Erythroblast (primary cell): ENCODE measurements at regions not wholly inside any gene's neighbourhood (a gene's known extent, or its start where the extent isn't known, plus 50 kb on each side); places are given as distances from the start of the nearest gene placed in this dataset.

Experiments used
- GATA1 ChIP-seq: IDR thresholded peaks from 2 replicates; pipeline ENCODE4 v1.6.1; 2011; ENCODE audit warnings: low read depth, mild to moderate bottlenecking, control low read depth, low read length, moderate library complexity
- POLR2A ChIP-seq: IDR thresholded peaks from 2 replicates; pipeline ENCODE4 v1.6.1; 2011; ENCODE audit warnings: mild to moderate bottlenecking, low read length

- no peak for TF ChIP-seq POLR2A
- TF ChIP-seq GATA1, result no peak
Observed at GRCh38 chr3:189389346-189389745, 217.6 kb downstream of the TPRG1 start.
